HFFc6 (cell line): ENCODE measurements at regions not wholly inside any gene's neighbourhood (a gene's known extent, or its start where the extent isn't known, plus 50 kb on each side); places are given as distances from the start of the nearest gene placed in this dataset.
A peak's percentile ranks its signal among the peaks of the same experiment; 100 is the strongest.
"Not testable (repeated sequence)": the region's sequence is repeated elsewhere in the genome, so short reads cannot be mapped to it uniquely, and the experiment has no call there.

Experiments used
- DNase-seq: peaks from one replicate; pipeline ENCODE4 v3.0.0-alpha.2; 2018
- H3K27ac Mint-ChIP-seq: 2 replicates; pipeline ENCODE4 v1.8.0; 2020; ENCODE audit warnings: mild to moderate bottlenecking, mixed read lengths
- H3K27me3 Mint-ChIP-seq: 2 replicates; pipeline ENCODE4 v1.8.0; 2021; ENCODE audit warnings: mild to moderate bottlenecking, moderate library complexity, mixed read lengths; ENCODE audit not compliant: insufficient read depth
- H3K36me3 Mint-ChIP-seq: 2 replicates; pipeline ENCODE4 v1.8.0; 2021; ENCODE audit warnings: low read depth, mixed read lengths
- H3K4me1 Mint-ChIP-seq: 2 replicates; pipeline ENCODE4 v1.8.0; 2020; ENCODE audit warnings: low read depth, mixed read lengths
- H3K4me3 Mint-ChIP-seq: 2 replicates; pipeline ENCODE4 v1.8.0; 2020; ENCODE audit warnings: mild to moderate bottlenecking, moderate library complexity, mixed read lengths
- H3K9me3 Mint-ChIP-seq: 2 replicates; pipeline ENCODE4 v1.8.0; 2020; ENCODE audit warnings: mild to moderate bottlenecking, mixed read lengths
- CTCF ChIP-seq: fragments of 200-600 bp; sonication (generic); IDR thresholded peaks from 2 replicates; pipeline ENCODE4 v1.5.0; 2021; ENCODE audit warnings: antibody characterized with exemption, mild to moderate bottlenecking

DNA sequence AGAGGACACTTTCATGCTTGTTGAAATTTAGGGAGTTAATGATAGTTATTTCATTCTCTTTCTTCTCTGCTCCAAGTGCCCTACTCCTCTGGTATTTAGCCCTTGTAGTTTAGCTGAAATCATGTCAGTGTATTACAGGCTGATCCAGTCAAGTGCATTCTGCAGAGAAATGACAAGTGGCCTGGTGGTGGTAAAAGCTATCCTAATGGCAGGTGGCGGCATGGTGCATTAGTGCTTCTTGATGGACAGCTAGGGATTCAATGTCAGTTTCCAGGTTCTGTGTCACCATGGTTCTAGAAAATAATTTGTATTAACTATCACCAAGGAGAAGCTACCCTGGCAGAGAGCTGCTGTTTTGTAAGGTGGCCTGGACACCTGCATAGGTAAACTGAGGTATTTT is 90.0 kb upstream of the BNIP2 start:
- no peak overlapping the region for H3K27ac Mint-ChIP-seq

GRCh38 chr15:59764775-59765174 is 75.7 kb upstream of the BNIP2 start:
- 0 out of 2 replicates have a peak, but pooled peaks have one; percentile 15 for TF ChIP-seq CTCF
- H3K4me3 Mint-ChIP-seq = no peak overlapping the region
- peaks cover 2% of the 10 kb centered on the region; the same call in 1 of the 2 replicates for H3K27me3 Mint-ChIP-seq

More for the DNA sequence above, 90.0 kb upstream of the BNIP2 start:
- no peak for DNase-seq
- Mint-ChIP-seq H3K36me3 (no peaks in the 10 kb centered on the region), H3K9me3 (no peaks in the 10 kb centered on the region), H3K4me1 (no peaks in the 10 kb centered on the region), H3K4me3 (no peak overlapping the region), H3K27me3 (peaks cover 2% of the 10 kb centered on the region)
- TF ChIP-seq CTCF = no peak

GRCh38 chr15:59762558-59762957 is 73.4 kb upstream of the BNIP2 start:
- DNase-seq = no peak
- Mint-ChIP-seq H3K9me3 (no peaks in the 10 kb centered on the region), H3K27me3 (peaks cover 2% of the 10 kb centered on the region; the same call in 1 of the 2 replicates), H3K36me3 (no peaks in the 10 kb centered on the region), H3K27ac (no peak overlapping the region), H3K4me1 (no peaks in the 10 kb centered on the region), H3K4me3 (no peak overlapping the region)
- no peak for TF ChIP-seq CTCF

More at GRCh38 chr15:59764775-59765174, 75.7 kb upstream of the BNIP2 start:
- H3K9me3 Mint-ChIP-seq = no peaks in the 10 kb centered on the region
- no peaks in the 10 kb centered on the region for H3K4me1 Mint-ChIP-seq
- no peak for DNase-seq
- no peaks in the 10 kb centered on the region for H3K36me3 Mint-ChIP-seq
- no peak overlapping the region for H3K27ac Mint-ChIP-seq

DNA sequence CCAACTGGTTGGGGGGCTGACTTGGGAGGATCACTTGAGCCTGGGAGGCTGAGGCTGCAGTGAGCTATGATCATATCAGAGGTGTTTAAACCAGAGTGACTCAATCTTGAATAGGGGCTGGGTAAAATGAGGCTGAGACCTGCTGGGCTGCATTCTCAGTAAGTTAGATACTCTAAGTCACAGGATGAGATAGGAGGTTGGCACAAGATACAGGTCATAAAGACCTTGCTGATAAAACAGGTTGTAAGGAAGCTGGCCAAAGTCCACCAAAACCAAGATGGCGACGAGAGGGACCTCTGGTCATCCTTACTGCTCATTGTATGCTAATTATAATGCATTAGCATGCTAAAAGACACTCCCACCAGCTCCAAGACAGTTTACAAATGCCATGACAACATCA is 71.1 kb upstream of the BNIP2 start:
- not testable (repeated sequence) for DNase-seq, H3K9me3 Mint-ChIP-seq, H3K4me1 Mint-ChIP-seq, H3K4me3 Mint-ChIP-seq, H3K27ac Mint-ChIP-seq, H3K27me3 Mint-ChIP-seq, H3K36me3 Mint-ChIP-seq

- Mint-ChIP-seq H3K4me1 (no peaks in the 10 kb centered on the region), H3K4me3 (no peak overlapping the region), H3K27ac (no peak overlapping the region), H3K9me3 (no peaks in the 10 kb centered on the region), H3K27me3 (peaks cover 8% of the 10 kb centered on the region), H3K36me3 (no peaks in the 10 kb centered on the region)
- DNase-seq = no peak
- TF ChIP-seq CTCF = 0 out of 2 replicates have a peak, but pooled peaks have one; percentile 28
Observed at GRCh38 chr15:59751552-59752413, 62.7 kb upstream of the BNIP2 start.

DNA sequence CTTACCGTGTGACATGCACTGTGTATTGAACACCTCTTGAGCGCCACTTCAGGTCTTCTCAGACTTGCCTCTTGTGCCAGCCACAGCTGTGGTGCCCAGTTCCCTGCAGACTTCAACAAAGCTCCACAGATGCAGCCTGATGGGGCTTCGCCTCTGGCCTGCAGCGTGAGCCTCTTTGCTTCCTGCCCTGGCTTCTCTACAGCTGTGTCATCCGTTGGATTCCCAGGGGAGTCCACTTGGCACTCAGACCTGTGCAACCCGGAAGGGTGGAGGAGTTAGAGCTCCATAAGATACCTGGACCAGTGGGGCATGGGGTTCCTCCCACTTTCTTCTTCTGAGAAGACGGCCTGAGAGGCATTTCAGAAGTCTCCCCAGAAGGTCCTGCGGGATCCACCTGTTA is 57.7 kb upstream of the BNIP2 start:
- Mint-ChIP-seq H3K4me1 (no peaks in the 10 kb centered on the region), H3K27ac (no peak overlapping the region), H3K36me3 (no peaks in the 10 kb centered on the region), H3K9me3 (no peaks in the 10 kb centered on the region; the same call in 1 of the 2 replicates), H3K4me3 (no peak overlapping the region), H3K27me3 (peaks cover 15% of the 10 kb centered on the region; the same call in 1 of the 2 replicates)
- TF ChIP-seq CTCF = no peak
- DNase-seq = no peak
